ENCODE measurements at regions not wholly inside any gene's neighbourhood (a gene's known extent, or its start where the extent isn't known, plus 50 kb on each side); places are given as distances from the start of the nearest gene placed in this dataset.

DNA sequence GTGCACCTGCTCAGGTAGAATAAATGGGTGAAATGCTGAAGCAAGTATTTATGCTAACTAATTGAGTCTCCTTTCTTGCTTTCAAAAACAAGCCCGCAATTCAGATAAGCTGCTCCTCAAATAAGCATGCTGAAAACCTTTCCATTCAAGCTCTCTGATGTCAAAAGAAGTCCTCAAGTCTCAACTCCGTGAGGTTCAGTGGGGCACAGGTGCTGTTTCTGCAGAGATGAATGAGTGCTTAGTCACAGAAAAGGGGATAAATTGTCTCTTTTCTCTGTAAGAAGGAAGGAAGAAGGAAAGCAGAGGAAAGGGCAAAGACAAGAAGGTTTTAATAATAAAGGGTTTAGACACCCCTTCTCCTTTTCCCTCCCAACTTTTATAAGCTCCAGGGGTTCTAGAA, 229.8 kb upstream of the NPY start:
- H3K4me3 ChIP-seq (ENCODE audit: low read depth, low read length): no peak overlapping the region
- TF ChIP-seq, protein P1, sequence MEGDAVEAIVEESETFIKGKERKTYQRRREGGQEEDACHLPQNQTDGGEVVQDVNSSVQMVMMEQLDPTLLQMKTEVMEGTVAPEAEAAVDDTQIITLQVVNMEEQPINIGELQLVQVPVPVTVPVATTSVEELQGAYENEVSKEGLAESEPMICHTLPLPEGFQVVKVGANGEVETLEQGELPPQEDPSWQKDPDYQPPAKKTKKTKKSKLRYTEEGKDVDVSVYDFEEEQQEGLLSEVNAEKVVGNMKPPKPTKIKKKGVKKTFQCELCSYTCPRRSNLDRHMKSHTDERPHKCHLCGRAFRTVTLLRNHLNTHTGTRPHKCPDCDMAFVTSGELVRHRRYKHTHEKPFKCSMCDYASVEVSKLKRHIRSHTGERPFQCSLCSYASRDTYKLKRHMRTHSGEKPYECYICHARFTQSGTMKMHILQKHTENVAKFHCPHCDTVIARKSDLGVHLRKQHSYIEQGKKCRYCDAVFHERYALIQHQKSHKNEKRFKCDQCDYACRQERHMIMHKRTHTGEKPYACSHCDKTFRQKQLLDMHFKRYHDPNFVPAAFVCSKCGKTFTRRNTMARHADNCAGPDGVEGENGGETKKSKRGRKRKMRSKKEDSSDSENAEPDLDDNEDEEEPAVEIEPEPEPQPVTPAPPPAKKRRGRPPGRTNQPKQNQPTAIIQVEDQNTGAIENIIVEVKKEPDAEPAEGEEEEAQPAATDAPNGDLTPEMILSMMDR (conservative IDR thresholded peaks at IDR 0.05; ENCODE audit: low read depth, low read length): no peak
- DNase-seq (ENCODE audit: low read depth): no peak

DNA sequence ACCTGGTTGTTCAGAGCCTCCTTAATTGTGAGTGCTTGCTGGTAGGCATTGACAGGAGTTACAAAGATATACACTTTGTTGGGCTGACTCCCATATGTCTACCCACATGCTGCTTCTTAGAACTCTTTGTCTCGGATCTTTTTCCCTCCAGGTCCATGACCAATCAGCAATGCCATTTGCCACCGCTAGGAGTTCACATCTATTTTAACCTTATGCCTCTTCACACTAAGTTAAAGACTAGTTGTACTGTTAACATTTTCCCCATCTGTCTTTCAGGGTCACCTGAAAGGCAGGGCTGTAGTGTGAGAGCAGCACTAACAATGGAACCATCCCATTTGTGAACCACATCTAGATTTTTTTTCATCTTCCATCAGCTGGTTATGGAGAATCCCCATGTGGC, 226.7 kb upstream of the NPY start:
- no peak for DNase-seq (ENCODE audit: low read depth)
- TF ChIP-seq, protein P1 (conservative IDR thresholded peaks at IDR 0.05; ENCODE audit: low read depth, low read length): peak; percentile 13
- H3K4me3 ChIP-seq (ENCODE audit: low read depth, low read length): no peak overlapping the region

DNA sequence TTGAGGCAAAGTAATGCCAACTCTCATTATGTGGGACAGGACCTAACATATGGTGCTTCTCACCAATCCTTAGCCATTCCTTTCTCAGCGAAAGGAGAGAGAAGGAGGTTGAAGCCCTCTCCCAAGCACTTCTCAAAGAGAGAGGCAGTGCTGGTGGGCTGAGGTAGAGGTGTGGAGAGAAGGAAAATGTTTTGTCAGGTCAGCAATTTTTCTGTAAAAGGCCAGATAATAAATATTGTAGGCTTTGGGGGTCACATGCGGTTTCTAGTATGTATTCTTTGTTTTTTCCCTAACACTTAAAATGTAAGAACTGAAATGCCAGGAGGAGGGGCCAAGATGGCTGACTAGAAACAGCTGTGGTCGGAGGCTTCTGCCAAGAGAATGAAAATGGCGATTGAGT, 225.0 kb upstream of the NPY start:
- DNase-seq (ENCODE audit: low read depth): no peak
- H3K4me3 ChIP-seq (ENCODE audit: low read depth, low read length): no peak overlapping the region
- TF ChIP-seq, protein P1 (conservative IDR thresholded peaks at IDR 0.05; ENCODE audit: low read depth, low read length): no peak

DNA sequence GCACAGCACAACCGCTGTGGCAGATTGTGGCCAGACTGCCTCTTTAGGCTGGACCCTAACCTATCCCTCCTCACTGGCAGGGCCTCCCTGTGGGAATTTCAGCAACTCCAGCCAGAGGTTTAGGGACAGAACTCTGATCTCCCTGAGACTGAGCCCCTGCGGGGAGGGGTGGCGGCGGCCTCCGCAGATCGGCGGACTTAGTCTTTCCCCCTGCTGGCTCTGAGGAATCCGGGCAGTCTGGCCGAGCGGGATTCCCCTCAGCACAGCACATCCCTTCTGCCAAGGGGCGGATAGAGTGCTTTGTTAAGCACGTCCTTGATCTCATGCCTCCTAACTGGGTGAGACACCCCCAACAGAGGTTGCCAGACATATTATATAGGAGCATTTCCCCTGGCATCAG, 224.2 kb upstream of the NPY start:
- TF ChIP-seq, protein P1 (conservative IDR thresholded peaks at IDR 0.05; ENCODE audit: low read depth, low read length): no peak

DNA sequence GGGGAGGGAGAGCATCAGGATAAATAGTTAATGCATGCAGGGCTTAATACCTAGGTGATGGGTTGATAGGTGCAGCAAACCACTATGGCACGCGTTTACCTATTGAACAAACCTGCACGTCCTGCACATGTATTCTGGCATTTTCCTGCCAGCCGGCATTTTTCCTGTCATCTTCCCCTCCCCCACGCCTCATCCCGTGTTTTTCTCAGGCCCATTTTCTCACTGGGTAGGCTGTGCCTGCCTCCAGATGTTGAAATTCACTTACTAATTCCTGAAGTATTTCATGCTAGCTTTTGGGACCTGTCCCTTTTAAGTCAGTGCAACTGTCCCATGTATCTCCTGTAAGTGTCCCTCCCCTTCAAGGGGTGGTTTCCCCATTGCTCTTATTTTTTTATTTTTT, 220.3 kb upstream of the NPY start:
- no peak for DNase-seq (ENCODE audit: low read depth)
- H3K4me3 ChIP-seq (ENCODE audit: low read depth, low read length): no peak overlapping the region
- TF ChIP-seq, protein P1 (conservative IDR thresholded peaks at IDR 0.05; ENCODE audit: low read depth, low read length): no peak

More for the DNA sequence above, 224.2 kb upstream of the NPY start:
- DNase-seq (ENCODE audit: low read depth): no peak
- no peak overlapping the region for H3K4me3 ChIP-seq (ENCODE audit: low read depth, low read length)

DNA sequence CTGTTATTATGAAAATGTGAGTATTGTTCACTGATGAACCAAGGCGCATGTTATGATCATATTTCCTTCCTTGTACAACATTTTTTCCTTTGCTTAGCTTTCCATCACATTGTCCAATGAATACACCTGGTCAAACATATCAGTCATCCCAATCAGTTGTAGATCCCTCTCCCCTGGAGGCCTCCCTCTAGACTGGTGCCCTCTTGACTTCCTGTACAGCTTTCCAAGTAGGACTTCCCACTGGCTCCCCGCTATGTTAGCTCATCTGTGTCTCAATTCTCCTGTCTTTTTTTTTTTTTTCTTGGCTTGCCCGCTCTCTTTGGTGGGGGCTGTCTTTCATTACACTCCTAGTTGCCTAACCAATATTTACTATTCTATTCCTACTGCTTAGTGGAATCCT, 214.2 kb upstream of the NPY start:
- DNase-seq (ENCODE audit: low read depth): no peak
- no peak overlapping the region for H3K4me3 ChIP-seq (ENCODE audit: low read depth, low read length)
- TF ChIP-seq, protein P1 (conservative IDR thresholded peaks at IDR 0.05; ENCODE audit: low read depth, low read length): no peak

DNA sequence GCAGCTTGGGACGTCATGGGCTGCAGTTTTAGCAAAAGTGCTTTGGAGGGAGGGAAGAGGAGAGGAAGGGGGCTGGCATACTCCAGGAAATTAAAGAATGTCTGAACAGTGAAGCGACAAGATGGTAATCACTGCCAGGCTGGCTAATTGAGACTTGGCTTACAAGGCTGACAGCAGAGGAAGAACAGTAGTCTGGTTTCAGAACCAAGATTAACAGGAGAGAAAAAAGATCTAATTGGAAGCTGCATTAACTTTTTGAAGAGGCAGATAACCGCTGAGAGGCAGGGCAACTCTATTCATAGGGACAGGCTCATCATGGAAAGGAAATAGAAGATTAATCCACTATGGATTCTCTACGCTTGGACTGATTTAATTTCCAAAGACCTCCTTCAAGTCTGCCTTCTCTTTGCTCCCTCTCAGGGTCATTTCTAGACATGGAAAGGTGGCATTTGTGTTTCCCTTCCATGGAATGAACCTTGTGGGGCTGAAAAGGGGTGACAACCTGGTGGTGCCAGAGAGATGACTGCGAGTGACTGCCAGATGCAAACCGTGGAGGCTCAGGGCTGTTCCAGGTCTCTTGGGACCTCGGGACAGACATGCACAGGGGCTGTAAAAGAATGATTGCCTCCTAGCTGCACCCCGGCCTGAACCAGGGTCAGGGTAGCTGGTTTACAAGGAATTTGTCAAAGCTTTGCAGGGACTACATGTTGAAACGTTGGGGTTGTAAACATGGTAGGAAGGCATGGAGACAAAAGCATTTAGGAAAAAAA, 210.2 kb upstream of the NPY start:
- TF ChIP-seq, protein P1 (conservative IDR thresholded peaks at IDR 0.05; ENCODE audit: low read depth, low read length): no peak
- DNase-seq (ENCODE audit: low read depth): no peak

More for the DNA sequence above, 210.2 kb upstream of the NPY start:
- H3K4me3 ChIP-seq (ENCODE audit: low read depth, low read length): no peak overlapping the region

Data from epithelial cell of proximal tubule (primary cell).